Transverse colon (tissue), 4 donors: ENCODE measurements at regions not wholly inside any gene's neighbourhood (a gene's known extent, or its start where the extent isn't known, plus 50 kb on each side); places are given as distances from the start of the nearest gene placed in this dataset.

ENCODE experiments used
- EP300 ChIP-seq: sonication (generic); formaldehyde crosslinking; IDR thresholded peaks from one replicate; pipeline ENCODE4 v1.6.1; 2017; ENCODE audit warnings: antibody characterized with exemption, low read depth
- POLR2AphosphoS5 ChIP-seq, 3 donors: sonication (generic); formaldehyde crosslinking; IDR thresholded peaks; one replicate each; pipeline ENCODE4 v1.6.1; 2016; ENCODE audit warnings: antibody characterized with exemption in 3 of 3
- TF ChIP-seq, protein P1 (sequence below), 5 experiments: fragments of 200-600 bp in 3 of 5; fragments of 450-650 bp in 2 of 5; sonication (generic) in 3 of 5; IDR thresholded peaks; 1 replicate in 2 of 5; 2 replicates in 3 of 5; pipeline ENCODE4 v1.5.1; 2016 to 2017; ENCODE audit warnings: antibody characterized with exemption in 5 of 5, inconsistent platforms in 3 of 5, mild to moderate bottlenecking in 2 of 5, moderate library complexity in 1 of 5

DNA sequence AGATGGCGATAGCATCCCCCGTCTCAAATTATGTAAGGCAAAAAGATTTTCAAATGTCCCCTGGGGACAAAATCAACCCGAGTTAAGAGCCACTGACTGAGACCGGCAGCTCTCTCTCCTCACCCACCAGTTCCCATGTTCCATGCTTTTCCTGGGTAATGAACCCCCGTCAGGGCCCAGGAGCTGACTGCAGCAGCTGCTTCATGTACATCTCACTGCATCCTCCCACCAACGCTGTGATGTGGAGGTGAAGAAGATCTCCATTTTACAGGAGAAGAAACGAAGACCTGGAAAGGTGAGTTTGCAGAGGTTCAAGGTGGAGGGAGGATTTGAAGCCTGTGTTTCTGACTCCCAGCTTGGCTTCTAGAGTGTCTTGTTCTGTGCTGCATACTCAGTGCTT, 481.1 kb downstream of the MIAT start:
- TF ChIP-seq, protein P1, sequence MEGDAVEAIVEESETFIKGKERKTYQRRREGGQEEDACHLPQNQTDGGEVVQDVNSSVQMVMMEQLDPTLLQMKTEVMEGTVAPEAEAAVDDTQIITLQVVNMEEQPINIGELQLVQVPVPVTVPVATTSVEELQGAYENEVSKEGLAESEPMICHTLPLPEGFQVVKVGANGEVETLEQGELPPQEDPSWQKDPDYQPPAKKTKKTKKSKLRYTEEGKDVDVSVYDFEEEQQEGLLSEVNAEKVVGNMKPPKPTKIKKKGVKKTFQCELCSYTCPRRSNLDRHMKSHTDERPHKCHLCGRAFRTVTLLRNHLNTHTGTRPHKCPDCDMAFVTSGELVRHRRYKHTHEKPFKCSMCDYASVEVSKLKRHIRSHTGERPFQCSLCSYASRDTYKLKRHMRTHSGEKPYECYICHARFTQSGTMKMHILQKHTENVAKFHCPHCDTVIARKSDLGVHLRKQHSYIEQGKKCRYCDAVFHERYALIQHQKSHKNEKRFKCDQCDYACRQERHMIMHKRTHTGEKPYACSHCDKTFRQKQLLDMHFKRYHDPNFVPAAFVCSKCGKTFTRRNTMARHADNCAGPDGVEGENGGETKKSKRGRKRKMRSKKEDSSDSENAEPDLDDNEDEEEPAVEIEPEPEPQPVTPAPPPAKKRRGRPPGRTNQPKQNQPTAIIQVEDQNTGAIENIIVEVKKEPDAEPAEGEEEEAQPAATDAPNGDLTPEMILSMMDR (IDR thresholded peaks at IDR 0.05) = no peak
- TF ChIP-seq EP300 (no peak), POLR2AphosphoS5 (IDR thresholded peaks at IDR 0.05) (no peak)
